ENCODE measurements at regions not wholly inside any gene's neighbourhood (a gene's known extent, or its start where the extent isn't known, plus 50 kb on each side); places are given as distances from the start of the nearest gene placed in this dataset.

GRCh38 chrX:5242091-5242790, 986.4 kb downstream of the NLGN4X start:
- no peak for TF ChIP-seq CTCF (conservative IDR thresholded peaks at IDR 0.05)
- Mint-ChIP-seq H3K27me3 (ENCODE audit: low read depth) (peaks cover 12% of the 10 kb centered on the region), H3K4me1 (no peaks in the 10 kb centered on the region), H3K4me3 (no peak overlapping the region), H3K9me3 (no peaks in the 10 kb centered on the region), H3K36me3 (ENCODE audit: low read depth) (no peaks in the 10 kb centered on the region), H3K27ac (ENCODE audit: unreplicated experiment) (no peak overlapping the region)
- no peak for DNase-seq (ENCODE audit: low read depth, low spot score)

GRCh38 chrX:5236749-5237148, 991.9 kb downstream of the NLGN4X start:
- no peaks in the 10 kb centered on the region for H3K9me3 Mint-ChIP-seq
- no peak for TF ChIP-seq CTCF (conservative IDR thresholded peaks at IDR 0.05)

GRCh38 chrX:5236096-5236495, 992.6 kb downstream of the NLGN4X start:
- Mint-ChIP-seq H3K27me3 (ENCODE audit: low read depth) (no peaks in the 10 kb centered on the region), H3K36me3 (ENCODE audit: low read depth) (no peaks in the 10 kb centered on the region), H3K4me1 (no peaks in the 10 kb centered on the region), H3K4me3 (no peak overlapping the region), H3K27ac (ENCODE audit: unreplicated experiment) (no peak overlapping the region), H3K9me3 (no peaks in the 10 kb centered on the region)
- DNase-seq (ENCODE audit: low read depth, low spot score): peak; percentile 2
- TF ChIP-seq CTCF (conservative IDR thresholded peaks at IDR 0.05): peak; percentile 61

More at GRCh38 chrX:5236749-5237148, 991.9 kb downstream of the NLGN4X start:
- no peak for DNase-seq (ENCODE audit: low read depth, low spot score)
- Mint-ChIP-seq H3K4me1 (no peaks in the 10 kb centered on the region), H3K4me3 (no peak overlapping the region), H3K27ac (ENCODE audit: unreplicated experiment) (no peak overlapping the region), H3K27me3 (ENCODE audit: low read depth) (no peaks in the 10 kb centered on the region), H3K36me3 (ENCODE audit: low read depth) (no peaks in the 10 kb centered on the region)

GRCh38 chrX:5233830-5234229, 994.8 kb downstream of the NLGN4X start:
- Mint-ChIP-seq H3K36me3 (ENCODE audit: low read depth) (no peaks in the 10 kb centered on the region), H3K4me3 (no peak overlapping the region), H3K9me3 (no peaks in the 10 kb centered on the region), H3K4me1 (no peaks in the 10 kb centered on the region), H3K27me3 (ENCODE audit: low read depth) (no peaks in the 10 kb centered on the region), H3K27ac (ENCODE audit: unreplicated experiment) (no peak overlapping the region)
- no peak for DNase-seq (ENCODE audit: low read depth, low spot score)
- no peak for TF ChIP-seq CTCF (conservative IDR thresholded peaks at IDR 0.05)

GRCh38 chrX:5220421-5220820, 1008.2 kb downstream of the NLGN4X start:
- Mint-ChIP-seq H3K4me1 (peaks cover 13% of the 10 kb centered on the region), H3K27me3 (ENCODE audit: low read depth) (no peaks in the 10 kb centered on the region), H3K36me3 (ENCODE audit: low read depth) (no peaks in the 10 kb centered on the region), H3K9me3 (peaks cover 9% of the 10 kb centered on the region), H3K4me3 (no peak overlapping the region), H3K27ac (ENCODE audit: unreplicated experiment) (no peak overlapping the region)
- no peak for DNase-seq (ENCODE audit: low read depth, low spot score)
- no peak for TF ChIP-seq CTCF (conservative IDR thresholded peaks at IDR 0.05)

Measured in neural crest cell (in vitro differentiated cells).